K562 (cell line): ENCODE measurements at regions not wholly inside any gene's neighbourhood (a gene's known extent, or its start where the extent isn't known, plus 50 kb on each side); places are given as distances from the start of the nearest gene placed in this dataset.

ENCODE experiments used
- ARID1B ChIP-seq: fragments of 450-650 bp; IDR thresholded peaks from 2 replicates; pipeline ENCODE4 v1.6.1; 2016; ENCODE audit warnings: antibody characterized with exemption, mild to moderate bottlenecking, inconsistent platforms
- CBX3 ChIP-seq, 2 experiments: IDR thresholded peaks; 1 replicate in 1 of 2; 2 replicates in 1 of 2; pipeline ENCODE4 v1.6.1; 2012; ENCODE audit warnings: inconsistent platforms in 2 of 2, low read length in 2 of 2, borderline replicate concordance in 1 of 2, control low read depth in 1 of 2
- CSDE1 ChIP-seq, 2 experiments: fragments of 450-650 bp; IDR thresholded peaks; 2 replicates each; pipeline ENCODE4 v1.6.1; 2016; ENCODE audit warnings: mild to moderate bottlenecking in 1 of 2
- EP300 ChIP-seq: IDR thresholded peaks from 2 replicates; pipeline ENCODE4 v1.6.1; 2012; ENCODE audit warnings: low read length, improper control_type of control experiment
- FOSL1 ChIP-seq: fragments of 200-800 bp; sonication (Bioruptor generic); conservative IDR thresholded peaks from 2 replicates; pipeline ENCODE4 v1.6.1; 2016; ENCODE audit warnings: missing genetic modification characterization, missing compliant biosample characterization
- IRF1 ChIP-seq: sonication (generic); formaldehyde crosslinking; IDR thresholded peaks from 2 replicates; pipeline ENCODE4 v1.8.0; 2022; ENCODE audit warnings: missing genetic modification reagents, mild to moderate bottlenecking, borderline replicate concordance
- KDM1A ChIP-seq, 2 experiments: fragments of 450-650 bp; IDR thresholded peaks; 2 replicates each; pipeline ENCODE4 v1.6.1; 2016; ENCODE audit warnings: mild to moderate bottlenecking in 2 of 2
- MAFF ChIP-seq: IDR thresholded peaks from 2 replicates; pipeline ENCODE4 v1.6.1; 2012; ENCODE audit warnings: low read length, improper control_type of control experiment
- MXD1 ChIP-seq: fragments of 250-450 bp; sonication (Bioruptor Pico); IDR thresholded peaks from 2 replicates; pipeline ENCODE4 v1.8.0; 2021; ENCODE audit warnings: borderline replicate concordance, mild to moderate bottlenecking, moderate library complexity; ENCODE audit not compliant: poor library complexity, severe bottlenecking
- POLR2AphosphoS5 ChIP-seq: IDR thresholded peaks from 2 replicates; pipeline ENCODE4 v1.6.1; 2011; ENCODE audit warnings: mild to moderate bottlenecking, low read depth, low read length, moderate library complexity; ENCODE audit not compliant: control insufficient read depth, insufficient read depth
- SOX6 ChIP-seq: fragments of 450-650 bp; IDR thresholded peaks from 2 replicates; pipeline ENCODE4 v1.6.1; 2014; ENCODE audit warnings: mild to moderate bottlenecking
- TCF3 ChIP-seq: sonication (generic); formaldehyde crosslinking; IDR thresholded peaks from 2 replicates; pipeline ENCODE4 v1.4.0; 2020; ENCODE audit warnings: mild to moderate bottlenecking, missing genetic modification reagents
- TEAD2 ChIP-seq: fragments of 450-650 bp; IDR thresholded peaks from 2 replicates; pipeline ENCODE4 v1.6.1; 2016; ENCODE audit warnings: missing genetic modification characterization, control low read depth, missing compliant biosample characterization
- ZNF395 ChIP-seq: fragments of 200-800 bp; sonication (Bioruptor generic); IDR thresholded peaks from 2 replicates; pipeline ENCODE4 v1.6.1; 2017; ENCODE audit warnings: missing genetic modification characterization, missing compliant biosample characterization
- ZNF79 ChIP-seq: fragments of 250-450 bp; sonication (Bioruptor Pico); IDR thresholded peaks from 2 replicates; pipeline ENCODE4 v1.4.0; 2020; ENCODE audit warnings: low read depth, mild to moderate bottlenecking, moderate library complexity

- TF ChIP-seq CSDE1 (IDR thresholded peaks at IDR 0.05) (no peak), CBX3 (IDR thresholded peaks at IDR 0.05; ENCODE audit: borderline replicate concordance in 1 of 2, low read length in 2 of 2) (peak in 1 of 2 experiments; percentile 56; a peak in 1 of 3 replicates), MXD1 (CRISPR knock-in tag) (no peak), MAFF (0 out of 2 replicates have a peak, but pooled peaks have one; percentile 4), TEAD2 (0 out of 2 replicates have a peak, but pooled peaks have one; percentile 40), ZNF79 (no peak), ARID1B (peak; percentile 95), IRF1 (no peak), POLR2AphosphoS5 (peak; percentile 50; the same call in 1 of the 2 replicates), KDM1A (IDR thresholded peaks at IDR 0.05) (peak in 1 of 2 experiments; percentile 37; a peak in 1 of 4 replicates), FOSL1 (tag) (0 out of 2 replicates have a peak, but pooled peaks have one; percentile 48), ZNF395 (peak; percentile 66; the same call in 1 of the 2 replicates), EP300 (peak; percentile 88), TCF3 (CRISPR knock-in tag) (peak; percentile 83), SOX6 (peak; percentile 65; the same call in 1 of the 2 replicates)
- TF ChIP-seq, all 486 proteins: peak for 47
These were observed 998.6 kb downstream of the REEP3 start (continued) for GRCh38 chr10:64519831-64520230.
